MCF 10A (cell line): ENCODE measurements at regions not wholly inside any gene's neighbourhood (a gene's known extent, or its start where the extent isn't known, plus 50 kb on each side); places are given as distances from the start of the nearest gene placed in this dataset.

Source experiments
- BruUV-seq: library from RNA; stranded (reverse); fragments of 400-500 nt; replicated peaks from 2 replicates; lab custom pipeline; 2021; lab: Mats Ljungman, UMichigan
- CTCF ChIA-PET: fragments of 300-600 bp; sonication (Branson Sonifier 250); formaldehyde crosslinking; extraction: SDS; loops from one replicate; lab custom pipeline; 2021; ENCODE audit warnings: antibody characterized with exemption, inconsistent platforms; lab: Yijun Ruan, JAX
- POLR2A ChIA-PET: fragments of 300-600, 350-650 bp; sonication (Branson Sonifier 250); formaldehyde crosslinking; extraction: SDS; loops from one replicate; lab custom pipeline; 2020; ENCODE audit warnings: antibody characterized with exemption, inconsistent platforms; lab: Yijun Ruan, JAX
- DNase-seq: peaks from one replicate; pipeline ENCODE4 v3.0.0-alpha.2; 2018; ENCODE audit not compliant: unreplicated experiment
- H3K27ac Mint-ChIP-seq: one replicate; pipeline ENCODE4 v1.8.0; 2022; ENCODE audit warnings: mild to moderate bottlenecking, low read depth, mixed read lengths; ENCODE audit not compliant: unreplicated experiment
- H3K27me3 Mint-ChIP-seq: one replicate; pipeline ENCODE4 v1.8.0; 2022; ENCODE audit warnings: mixed read lengths; ENCODE audit not compliant: insufficient read depth, unreplicated experiment
- H3K36me3 Mint-ChIP-seq: one replicate; pipeline ENCODE4 v1.8.0; 2022; ENCODE audit warnings: mild to moderate bottlenecking, moderate library complexity, mixed read lengths; ENCODE audit not compliant: insufficient read depth, unreplicated experiment
- H3K4me1 Mint-ChIP-seq: one replicate; pipeline ENCODE4 v1.8.0; 2022; ENCODE audit warnings: mixed read lengths; ENCODE audit not compliant: insufficient read depth, unreplicated experiment
- H3K4me3 Mint-ChIP-seq: one replicate; pipeline ENCODE4 v1.8.0; 2022; ENCODE audit warnings: mild to moderate bottlenecking, moderate library complexity, mixed read lengths; ENCODE audit not compliant: unreplicated experiment
- H3K9me3 Mint-ChIP-seq: one replicate; pipeline ENCODE4 v1.8.0; 2022; ENCODE audit warnings: mixed read lengths; ENCODE audit not compliant: unreplicated experiment
- intact Hi-C: fragments of 100-400 bp; cut with micrococcal nuclease; formaldehyde crosslinking; loops from 2 replicates; pipeline ENCODE4 v1.14.1; 2022
- TF ChIP-seq, protein P1 (sequence below): fragments of 200-600 bp; IDR thresholded peaks from one replicate; pipeline ENCODE4 v1.8.0; 2022; ENCODE audit warnings: antibody characterized with exemption, mild to moderate bottlenecking; ENCODE audit not compliant: unreplicated experiment

DNA sequence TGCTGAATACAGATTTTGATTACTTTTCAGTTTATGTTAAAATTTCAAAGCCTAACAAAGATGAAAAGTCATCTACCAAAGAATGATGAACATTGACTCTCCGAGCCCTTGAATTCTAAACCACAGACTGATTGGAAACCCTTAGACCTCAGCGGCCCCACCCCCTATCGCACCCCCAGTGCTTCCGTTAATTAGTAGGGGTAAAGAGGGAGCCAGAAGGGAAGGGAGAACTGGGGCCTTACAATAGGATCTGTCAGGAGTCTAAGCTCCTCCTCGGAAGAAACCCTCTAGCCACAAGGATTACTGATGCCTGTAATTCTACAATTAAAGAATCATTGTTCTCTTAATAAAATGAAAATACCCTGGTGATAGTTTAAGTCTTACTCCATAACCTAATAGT, 79.7 kb upstream of the JARID2 start:
- H3K9me3 Mint-ChIP-seq: no peaks in the 10 kb centered on the region
- no peak for DNase-seq
- CTCF ChIA-PET: interaction anchor here (0.6 kb wide), 1 partner anchor 486 kb away, joined by 3 read pairs; no protein-coding TSS in a partner anchor
- no peaks in the 10 kb centered on the region for H3K36me3 Mint-ChIP-seq
- H3K27me3 Mint-ChIP-seq: no peaks in the 10 kb centered on the region
- H3K4me1 Mint-ChIP-seq: no peaks in the 10 kb centered on the region
- POLR2A ChIA-PET: no interaction called here
- H3K27ac Mint-ChIP-seq: no peak overlapping the region
- intact Hi-C loops: no loop called here
- TF ChIP-seq, protein P1, sequence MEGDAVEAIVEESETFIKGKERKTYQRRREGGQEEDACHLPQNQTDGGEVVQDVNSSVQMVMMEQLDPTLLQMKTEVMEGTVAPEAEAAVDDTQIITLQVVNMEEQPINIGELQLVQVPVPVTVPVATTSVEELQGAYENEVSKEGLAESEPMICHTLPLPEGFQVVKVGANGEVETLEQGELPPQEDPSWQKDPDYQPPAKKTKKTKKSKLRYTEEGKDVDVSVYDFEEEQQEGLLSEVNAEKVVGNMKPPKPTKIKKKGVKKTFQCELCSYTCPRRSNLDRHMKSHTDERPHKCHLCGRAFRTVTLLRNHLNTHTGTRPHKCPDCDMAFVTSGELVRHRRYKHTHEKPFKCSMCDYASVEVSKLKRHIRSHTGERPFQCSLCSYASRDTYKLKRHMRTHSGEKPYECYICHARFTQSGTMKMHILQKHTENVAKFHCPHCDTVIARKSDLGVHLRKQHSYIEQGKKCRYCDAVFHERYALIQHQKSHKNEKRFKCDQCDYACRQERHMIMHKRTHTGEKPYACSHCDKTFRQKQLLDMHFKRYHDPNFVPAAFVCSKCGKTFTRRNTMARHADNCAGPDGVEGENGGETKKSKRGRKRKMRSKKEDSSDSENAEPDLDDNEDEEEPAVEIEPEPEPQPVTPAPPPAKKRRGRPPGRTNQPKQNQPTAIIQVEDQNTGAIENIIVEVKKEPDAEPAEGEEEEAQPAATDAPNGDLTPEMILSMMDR: no peak
- H3K4me3 Mint-ChIP-seq: no peak overlapping the region
- BruUV-seq: no TSS peak

DNA sequence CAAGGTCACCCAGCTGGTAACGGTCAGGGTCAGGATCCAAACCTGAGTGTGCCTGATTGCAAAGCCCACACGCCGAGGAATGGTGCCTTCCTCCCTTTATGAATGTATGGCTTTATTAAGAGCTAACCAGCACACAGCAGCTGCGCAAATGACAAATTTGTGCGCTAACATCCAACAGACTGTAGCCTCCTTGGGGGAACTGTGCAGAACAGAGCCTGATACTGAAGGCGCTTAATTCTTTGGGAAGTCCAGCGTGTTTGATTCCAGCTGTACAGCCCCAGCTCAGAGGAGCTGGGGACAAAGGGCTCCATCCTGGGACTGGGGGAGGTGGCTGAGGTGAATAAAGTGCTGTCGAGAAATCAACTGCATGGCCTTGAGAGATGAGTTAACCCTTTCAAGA, 75.7 kb upstream of the JARID2 start:
- Mint-ChIP-seq H3K4me3 (no peak overlapping the region), H3K4me1 (no peaks in the 10 kb centered on the region), H3K9me3 (no peaks in the 10 kb centered on the region), H3K36me3 (no peaks in the 10 kb centered on the region), H3K27ac (no peak overlapping the region), H3K27me3 (no peaks in the 10 kb centered on the region)
- no TSS peak for BruUV-seq
- TF ChIP-seq, protein P1: no peak
- intact Hi-C loops: no loop called here
- DNase-seq: no peak
- POLR2A ChIA-PET: no interaction called here
- CTCF ChIA-PET: no interaction called here

DNA sequence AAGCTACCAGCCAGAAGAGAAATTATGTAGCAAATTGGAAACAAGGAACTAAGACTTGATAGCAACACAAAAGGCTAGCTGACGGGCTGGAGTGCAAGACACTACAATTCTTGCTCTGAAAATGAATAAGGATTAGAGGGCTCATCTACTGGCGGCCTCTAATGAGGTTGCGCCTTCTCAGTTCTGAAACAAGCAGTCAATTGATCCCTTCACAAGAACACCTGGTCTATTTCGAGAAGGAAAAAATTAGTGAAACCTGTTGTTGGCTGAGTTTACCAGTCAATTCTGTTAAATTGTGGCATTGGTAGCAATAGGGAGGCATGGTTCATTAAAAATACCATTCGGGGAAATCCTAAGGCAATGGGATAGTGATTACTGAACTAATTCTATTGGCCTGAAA, 74.8 kb upstream of the JARID2 start:
- no TSS peak for BruUV-seq
- no peak for DNase-seq
- Mint-ChIP-seq H3K4me3 (no peak overlapping the region), H3K9me3 (no peaks in the 10 kb centered on the region), H3K4me1 (no peaks in the 10 kb centered on the region), H3K36me3 (no peaks in the 10 kb centered on the region), H3K27ac (no peak overlapping the region), H3K27me3 (no peaks in the 10 kb centered on the region)
- ChIA-PET POLR2A (interaction anchor here (0.7 kb wide), 1 partner anchor 63 kb away, joined by 3 read pairs; no protein-coding TSS in a partner anchor), CTCF (no interaction called here)
- TF ChIP-seq, protein P1: no peak
- intact Hi-C loops: no loop called here

DNA sequence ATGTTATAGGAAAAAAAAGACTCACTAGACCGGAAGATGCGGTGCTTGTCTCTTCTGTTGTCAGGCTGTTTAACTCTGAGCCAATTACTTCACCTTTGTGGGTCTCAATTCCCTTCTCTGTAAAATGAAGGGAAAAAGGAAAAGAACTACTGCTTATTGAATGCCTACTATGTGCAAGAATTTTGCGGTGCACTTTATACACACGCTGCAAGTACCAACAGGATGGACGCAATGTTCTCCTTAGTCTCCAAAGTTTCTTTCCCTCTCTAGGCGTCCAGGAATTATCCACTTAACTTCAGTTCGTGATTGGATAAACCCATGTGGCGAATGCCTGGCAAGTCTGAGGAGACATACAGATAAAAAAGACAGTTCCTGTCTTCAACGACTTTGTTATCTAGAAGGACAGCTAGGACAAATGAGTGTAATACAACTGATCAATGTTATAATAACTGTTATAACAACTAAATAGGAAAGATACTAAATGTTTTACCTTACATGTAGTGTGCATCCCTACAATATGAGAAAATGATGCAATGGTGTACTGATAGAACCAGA, 69.0 kb upstream of the JARID2 start:
- no peak overlapping the region for H3K27ac Mint-ChIP-seq
- no peaks in the 10 kb centered on the region for H3K4me1 Mint-ChIP-seq
- H3K36me3 Mint-ChIP-seq: no peaks in the 10 kb centered on the region
- no peaks in the 10 kb centered on the region for H3K9me3 Mint-ChIP-seq
- DNase-seq: no peak
- no peaks in the 10 kb centered on the region for H3K27me3 Mint-ChIP-seq
- ChIA-PET CTCF (no interaction called here), POLR2A (no interaction called here)
- BruUV-seq: no TSS peak
- intact Hi-C loops: no loop called here
- TF ChIP-seq, protein P1: no peak
- H3K4me3 Mint-ChIP-seq: no peak overlapping the region
